H9 (cell line): ENCODE measurements at regions not wholly inside any gene's neighbourhood (a gene's known extent, or its start where the extent isn't known, plus 50 kb on each side); places are given as distances from the start of the nearest gene placed in this dataset.

Experiments used
- DNase-seq: peaks from one replicate; pipeline ENCODE4 v3.0.0-alpha.2; 2017
- H2AFZ ChIP-seq: one replicate; pipeline ENCODE4 v1.6.1; 2013; ENCODE audit warnings: mild to moderate bottlenecking, low read length, control low read depth, moderate library complexity
- H2AK5ac ChIP-seq: 2 replicates; pipeline ENCODE4 v1.6.1; 2013; ENCODE audit warnings: low read length, control low read depth, mixed read lengths; ENCODE audit not compliant: insufficient read length
- H2BK120ac ChIP-seq: one replicate; pipeline ENCODE4 v1.6.1; 2013; ENCODE audit warnings: low read depth, mild to moderate bottlenecking, low read length, control low read depth, inconsistent platforms; ENCODE audit not compliant: poor library complexity, severe bottlenecking
- H2BK12ac ChIP-seq: 2 replicates; pipeline ENCODE4 v1.6.1; 2013; ENCODE audit warnings: low read length, control low read depth, mixed read lengths, low read depth; ENCODE audit not compliant: insufficient read length
- H2BK15ac ChIP-seq: 2 replicates; pipeline ENCODE4 v1.6.1; 2013; ENCODE audit warnings: low read depth, low read length, control low read depth
- H2BK20ac ChIP-seq: one replicate; pipeline ENCODE4 v1.6.1; 2013; ENCODE audit warnings: low read depth, mild to moderate bottlenecking, low read length, control low read depth, inconsistent platforms; ENCODE audit not compliant: poor library complexity, severe bottlenecking
- H2BK5ac ChIP-seq: 2 replicates; pipeline ENCODE4 v1.6.1; 2013; ENCODE audit warnings: low read length, control low read depth, mixed read lengths; ENCODE audit not compliant: insufficient read length
- H3K14ac ChIP-seq: 2 replicates; pipeline ENCODE4 v1.6.1; 2013; ENCODE audit warnings: low read length, control low read depth; ENCODE audit not compliant: insufficient read depth
- H3K18ac ChIP-seq: 2 replicates; pipeline ENCODE4 v1.6.1; 2013; ENCODE audit warnings: low read depth, mild to moderate bottlenecking, mixed read lengths, low read length, control low read depth; ENCODE audit not compliant: insufficient read length
- H3K23ac ChIP-seq: 2 replicates; pipeline ENCODE4 v1.6.1; 2013; ENCODE audit warnings: low read length, control low read depth, mixed read lengths, low read depth; ENCODE audit not compliant: insufficient read length
- H3K23me2 ChIP-seq: 2 replicates; pipeline ENCODE4 v1.6.1; 2013; ENCODE audit warnings: low read depth, mild to moderate bottlenecking, mixed read lengths, low read length, control low read depth; ENCODE audit not compliant: insufficient read length, poor library complexity, severe bottlenecking
- H3K27ac ChIP-seq: 2 replicates; pipeline ENCODE4 v1.5.1; 2013; ENCODE audit warnings: low read length, control low read depth, mixed read lengths, low read depth; ENCODE audit not compliant: insufficient read length
- H3K27me3 ChIP-seq: 2 replicates; pipeline ENCODE4 v1.6.1; 2013; ENCODE audit warnings: low read length, control low read depth, inconsistent platforms; ENCODE audit not compliant: insufficient read depth
- H3K4ac ChIP-seq: 2 replicates; pipeline ENCODE4 v1.6.1; 2013; ENCODE audit warnings: low read depth, mild to moderate bottlenecking, control low read depth, inconsistent platforms, low read length, moderate library complexity
- H3K4me1 ChIP-seq: 2 replicates; pipeline ENCODE4 v1.6.1; 2013; ENCODE audit warnings: low read length, control low read depth, inconsistent platforms; ENCODE audit not compliant: insufficient read depth
- H3K4me2 ChIP-seq: 2 replicates; pipeline ENCODE4 v1.6.1; 2013; ENCODE audit warnings: low read length, control low read depth, mixed read lengths; ENCODE audit not compliant: insufficient read length, insufficient read depth
- H3K56ac ChIP-seq: 2 replicates; pipeline ENCODE4 v1.6.1; 2013; ENCODE audit warnings: low read depth, mild to moderate bottlenecking, mixed read lengths, low read length, control low read depth; ENCODE audit not compliant: insufficient read length
- H3K79me1 ChIP-seq: 2 replicates; pipeline ENCODE4 v1.6.1; 2013; ENCODE audit warnings: low read depth, mild to moderate bottlenecking, moderate library complexity, low read length, control low read depth, inconsistent platforms; ENCODE audit not compliant: insufficient read depth, poor library complexity, severe bottlenecking
- H3K79me2 ChIP-seq: 2 replicates; pipeline ENCODE4 v1.6.1; 2013; ENCODE audit warnings: low read length, control low read depth, inconsistent platforms; ENCODE audit not compliant: insufficient read depth
- H3K9ac ChIP-seq: 2 replicates; pipeline ENCODE4 v1.6.1; 2013; ENCODE audit warnings: low read length, control low read depth, mixed read lengths; ENCODE audit not compliant: insufficient read length; ENCODE audit errors: extremely low read depth
- H3K9me3 ChIP-seq: one replicate; pipeline ENCODE4 v1.6.1; 2013; ENCODE audit warnings: low read depth, low read length, inconsistent platforms; ENCODE audit not compliant: control insufficient read depth
- H3T11ph ChIP-seq: one replicate; pipeline ENCODE4 v1.6.1; 2013; ENCODE audit warnings: mild to moderate bottlenecking, low read length, control low read depth, inconsistent platforms
- H4K20me1 ChIP-seq: one replicate; pipeline ENCODE4 v1.6.1; 2013; ENCODE audit not compliant: control insufficient read depth, insufficient read length, insufficient read depth
- H4K5ac ChIP-seq: 2 replicates; pipeline ENCODE4 v1.6.1; 2013; ENCODE audit warnings: low read depth, mild to moderate bottlenecking, mixed read lengths, low read length, control low read depth; ENCODE audit not compliant: insufficient read length
- H4K8ac ChIP-seq: replicated peaks from 2 replicates; pipeline ENCODE4 v1.6.1; 2013; ENCODE audit warnings: low read length, control low read depth, mixed read lengths, low read depth; ENCODE audit not compliant: insufficient read length
- H4K91ac ChIP-seq: 2 replicates; pipeline ENCODE4 v1.6.1; 2013; ENCODE audit warnings: low read depth, mild to moderate bottlenecking, moderate library complexity, mixed read lengths, low read length, control low read depth; ENCODE audit not compliant: insufficient read length
- H3K27ac Mint-ChIP-seq, 3 experiments: 2 replicates in 2 of 3; 3 replicates in 1 of 3; pipeline ENCODE4 v1.8.0; 2020 to 2021; ENCODE audit warnings: mixed read lengths in 3 of 3, mild to moderate bottlenecking in 1 of 3, moderate library complexity in 1 of 3
- H3K27me3 Mint-ChIP-seq: 2 replicates; pipeline ENCODE4 v1.8.0; 2021; ENCODE audit warnings: low read depth, mild to moderate bottlenecking, moderate library complexity, mixed read lengths
- H3K36me3 Mint-ChIP-seq, 3 experiments: 2 replicates in 2 of 3; 3 replicates in 1 of 3; pipeline ENCODE4 v1.8.0; 2020 to 2021; ENCODE audit warnings: low read depth in 3 of 3, mixed read lengths in 3 of 3; ENCODE audit not compliant: insufficient read depth in 1 of 3
- H3K4me1 Mint-ChIP-seq, 2 experiments: 2 replicates each; pipeline ENCODE4 v1.8.0; 2020; ENCODE audit warnings: mixed read lengths in 2 of 2
- H3K4me3 Mint-ChIP-seq, 2 experiments: 2 replicates in 1 of 2; 3 replicates in 1 of 2; pipeline ENCODE4 v1.8.0; 2020 to 2021; ENCODE audit warnings: mild to moderate bottlenecking in 2 of 2, mixed read lengths in 2 of 2, moderate library complexity in 1 of 2
- H3K9me3 Mint-ChIP-seq, 2 experiments: 2 replicates in 1 of 2; 3 replicates in 1 of 2; pipeline ENCODE4 v1.8.0; 2020; ENCODE audit warnings: mild to moderate bottlenecking in 2 of 2, mixed read lengths in 2 of 2, moderate library complexity in 1 of 2
- CTCF ChIP-seq: fragments of 200-600 bp; sonication (generic); conservative IDR thresholded peaks from 3 replicates; pipeline ENCODE4 v1.8.0; 2021; ENCODE audit warnings: antibody characterized with exemption, mild to moderate bottlenecking
- WGBS: extraction: QIAGEN DNeasy Blood & Tissue Kit; methylation state at CpG from one replicate; pipeline ENCODE4 v1.1.7; 2013; ENCODE audit warnings: missing lambda C conversion rate, low lambda C conversion rate, mixed read lengths; ENCODE audit not compliant: insufficient read length; ENCODE audit errors: extremely low coverage; 5-methylcytosine and 5-hydroxymethylcytosine counted together

GRCh38 chr21:15999741-16000140, 270.0 kb downstream of the USP25 start:
- no CpG with 5 or more reads among the region's 4 CpGs for WGBS
- Histone ChIP-seq H2AFZ (no peak overlapping the region), H3T11ph (no peak overlapping the region), H3K4me2 (no peak overlapping the region), H4K20me1 (no peaks in the 10 kb centered on the region), H2BK15ac (no peak overlapping the region), H3K23me2 (no peaks in the 10 kb centered on the region), H3K79me1 (no peaks in the 10 kb centered on the region), H3K4me1 (no peaks in the 10 kb centered on the region), H2BK5ac (no peak overlapping the region), H3K27ac (no peak overlapping the region), H3K27me3 (no peaks in the 10 kb centered on the region), H4K8ac (no peak overlapping the region), H3K79me2 (no peaks in the 10 kb centered on the region), H4K91ac (no peak overlapping the region), H3K14ac (no peak overlapping the region), H3K9me3 (no peaks in the 10 kb centered on the region), H4K5ac (no peak overlapping the region), H3K56ac (no peak overlapping the region), H3K9ac (no peak overlapping the region), H2BK12ac (no peak overlapping the region), H3K23ac (no peak overlapping the region), H3K4ac (no peak overlapping the region), H2BK20ac (no peak overlapping the region), H2AK5ac (no peak overlapping the region), H3K18ac (no peak overlapping the region), H2BK120ac (no peak overlapping the region)
- no peaks in the 10 kb centered on the region for H3K4me1 Mint-ChIP-seq
- no peak for DNase-seq
- no peaks in the 10 kb centered on the region for H3K36me3 Mint-ChIP-seq
- no peak for TF ChIP-seq CTCF
- no peak overlapping the region for H3K4me3 Mint-ChIP-seq
- H3K9me3 Mint-ChIP-seq, result no peaks in the 10 kb centered on the region
- H3K27me3 Mint-ChIP-seq, result no peaks in the 10 kb centered on the region
- no peak overlapping the region for H3K27ac Mint-ChIP-seq
